ENCODE measurements at regions not wholly inside any gene's neighbourhood (a gene's known extent, or its start where the extent isn't known, plus 50 kb on each side); places are given as distances from the start of the nearest gene placed in this dataset.

GRCh38 chr4:104643805-104644204 is 149.1 kb upstream of the CXXC4 start:
- TF ChIP-seq USF2 (IDR thresholded peaks at IDR 0.05; ENCODE audit: borderline replicate concordance, low read depth, low read length) (no peak), POLR2AphosphoS2 (IDR thresholded peaks at IDR 0.05; ENCODE audit: low read depth, low read length) (no peak), CTCF (IDR thresholded peaks at IDR 0.05 in 2 of 3, conservative IDR thresholded peaks at IDR 0.05 in 1 of 3; ENCODE audit: control insufficient read depth in 2 of 3, extremely low read depth in 1 of 3, insufficient read depth in 1 of 3, low read depth in 3 of 3, low read length in 3 of 3) (no peak), EGR1 (IDR thresholded peaks at IDR 0.05; ENCODE audit: borderline replicate concordance in 1 of 2, low read depth in 2 of 2, low read length in 2 of 2) (no peak), ZBED1 (IDR thresholded peaks at IDR 0.05; ENCODE audit: borderline replicate concordance) (no peak), PBX3 (IDR thresholded peaks at IDR 0.05; ENCODE audit: insufficient replicate concordance, low read depth, low read length) (no peak), E2F4 (IDR thresholded peaks at IDR 0.05; ENCODE audit: low read depth, low read length) (no peak), SIN3A (IDR thresholded peaks at IDR 0.05; ENCODE audit: low read depth, low read length) (no peak), EP300 (IDR thresholded peaks at IDR 0.05; ENCODE audit: borderline replicate concordance in 1 of 2, control insufficient read depth in 1 of 2, low read depth in 2 of 2, low read length in 2 of 2) (no peak), REST (IDR thresholded peaks at IDR 0.05; ENCODE audit: low read depth, low read length) (no peak)

Measured in GM12878 (cell line).